ENCODE measurements at regions not wholly inside any gene's neighbourhood (a gene's known extent, or its start where the extent isn't known, plus 50 kb on each side); places are given as distances from the start of the nearest gene placed in this dataset.

DNA sequence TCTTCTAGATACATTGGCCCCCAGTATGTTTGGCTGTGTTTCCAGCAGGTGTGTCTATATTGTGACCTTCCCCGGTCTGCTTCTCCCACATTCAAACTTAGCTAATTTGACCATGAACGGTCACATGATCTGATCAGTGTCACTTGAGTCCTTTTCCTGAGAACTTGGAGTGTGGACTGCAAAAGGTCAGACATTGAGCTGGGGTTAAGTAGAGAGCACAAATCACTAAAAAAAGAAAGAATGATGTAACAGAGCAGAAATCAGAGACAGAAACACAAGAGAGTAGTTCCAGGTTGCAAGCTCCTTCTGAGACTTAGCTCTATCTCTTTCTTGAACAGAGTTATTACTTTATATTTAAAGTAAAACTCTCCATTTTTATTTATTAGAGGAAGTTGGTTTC, 733.9 kb downstream of the CBLN4 start:
- no peaks in the 10 kb centered on the region for H3K9me3 ChIP-seq (ENCODE audit: control insufficient read depth, insufficient read depth, low read depth, low read length)
- DNase-seq (ENCODE audit: low read depth in 2 of 2), result no peak
- H3K79me2 ChIP-seq (ENCODE audit: control insufficient read depth, insufficient read depth, low read length), result no peaks in the 10 kb centered on the region
- no peaks in the 10 kb centered on the region for H3K27me3 ChIP-seq (ENCODE audit: control insufficient read depth, insufficient read depth, low read length)
- H3K4me3 ChIP-seq (replicated peaks in 1 of 4; ENCODE audit: control extremely low read depth in 1 of 4, insufficient read depth in 1 of 4, low read depth in 3 of 4, low read length in 4 of 4), result no peak overlapping the region
- no peaks in the 10 kb centered on the region for H3K36me3 ChIP-seq (ENCODE audit: control insufficient read depth, insufficient read depth, low read length)
- H3K4me1 ChIP-seq (ENCODE audit: control insufficient read depth, extremely low read depth, insufficient read depth, low read length), result no peaks in the 10 kb centered on the region
- no peak overlapping the region for H3K4me2 ChIP-seq (ENCODE audit: extremely low read depth, insufficient read depth, low read length)
- no peaks in the 10 kb centered on the region for H4K20me1 ChIP-seq (ENCODE audit: control insufficient read depth, extremely low read depth, insufficient read depth, low read length)
- H3K27ac ChIP-seq (ENCODE audit: insufficient read depth, low read length), result no peak overlapping the region
- H2AFZ ChIP-seq (ENCODE audit: low read length), result no peak overlapping the region
- H3K9ac ChIP-seq (ENCODE audit: insufficient read depth, low read length), result no peak overlapping the region
- TF ChIP-seq CTCF (conservative IDR thresholded peaks at IDR 0.05 in 1 of 2, IDR thresholded peaks at IDR 0.05 in 1 of 2; ENCODE audit: low read depth in 1 of 2, low read length in 2 of 2), result no peak
- no peak for TF ChIP-seq EZH2 (IDR thresholded peaks at IDR 0.05; ENCODE audit: low read length, missing control alignments)

- H3K4me2 ChIP-seq (ENCODE audit: extremely low read depth, insufficient read depth, low read length), result no peak overlapping the region
- TF ChIP-seq CTCF (conservative IDR thresholded peaks at IDR 0.05 in 1 of 2, IDR thresholded peaks at IDR 0.05 in 1 of 2; ENCODE audit: low read depth in 1 of 2, low read length in 2 of 2), result no peak
- no peak for TF ChIP-seq EZH2 (IDR thresholded peaks at IDR 0.05; ENCODE audit: low read length, missing control alignments)
- DNase-seq (ENCODE audit: low read depth in 2 of 2), result peak in 1 of 2 donors; percentile 6
Observed at GRCh38 chr20:55269913-55270312, 735.4 kb downstream of the CBLN4 start.

DNA sequence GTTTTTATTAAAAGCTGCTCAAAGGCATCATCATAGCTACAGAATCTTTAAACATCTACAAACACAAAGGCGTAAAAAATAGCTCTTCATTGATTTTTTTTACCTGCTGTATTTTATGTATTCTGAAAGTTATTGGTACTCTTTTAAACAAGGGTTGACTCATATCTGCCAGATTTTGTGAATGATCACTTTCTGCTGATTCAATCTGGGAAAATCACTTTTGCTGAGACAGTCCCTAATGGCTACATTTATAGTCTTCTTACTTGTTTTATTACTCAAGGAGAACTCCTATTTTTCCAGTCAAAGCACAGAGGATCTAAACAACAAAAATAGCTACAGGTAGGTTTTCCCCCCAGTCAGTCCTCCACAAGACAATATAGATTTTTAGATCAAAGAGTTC, 739.0 kb downstream of the CBLN4 start:
- Histone ChIP-seq H3K4me2 (ENCODE audit: extremely low read depth, insufficient read depth, low read length) (no peak overlapping the region), H4K20me1 (ENCODE audit: control insufficient read depth, extremely low read depth, insufficient read depth, low read length) (no peaks in the 10 kb centered on the region), H3K79me2 (ENCODE audit: control insufficient read depth, insufficient read depth, low read length) (no peaks in the 10 kb centered on the region), H2AFZ (ENCODE audit: low read length) (no peak overlapping the region), H3K9ac (ENCODE audit: insufficient read depth, low read length) (no peak overlapping the region), H3K4me3 (replicated peaks in 1 of 4; ENCODE audit: control extremely low read depth in 1 of 4, insufficient read depth in 1 of 4, low read depth in 3 of 4, low read length in 4 of 4) (no peak overlapping the region), H3K4me1 (ENCODE audit: control insufficient read depth, extremely low read depth, insufficient read depth, low read length) (no peaks in the 10 kb centered on the region), H3K36me3 (ENCODE audit: control insufficient read depth, insufficient read depth, low read length) (no peaks in the 10 kb centered on the region), H3K9me3 (ENCODE audit: control insufficient read depth, insufficient read depth, low read depth, low read length) (no peaks in the 10 kb centered on the region), H3K27me3 (ENCODE audit: control insufficient read depth, insufficient read depth, low read length) (no peaks in the 10 kb centered on the region), H3K27ac (ENCODE audit: insufficient read depth, low read length) (no peak overlapping the region)
- TF ChIP-seq CTCF (conservative IDR thresholded peaks at IDR 0.05 in 1 of 2, IDR thresholded peaks at IDR 0.05 in 1 of 2; ENCODE audit: low read depth in 1 of 2, low read length in 2 of 2), result no peak
- no peak for TF ChIP-seq EZH2 (IDR thresholded peaks at IDR 0.05; ENCODE audit: low read length, missing control alignments)
- no peak for DNase-seq (ENCODE audit: low read depth in 2 of 2)

More at GRCh38 chr20:55269913-55270312, 735.4 kb downstream of the CBLN4 start:
- H3K36me3 ChIP-seq (ENCODE audit: control insufficient read depth, insufficient read depth, low read length), result no peaks in the 10 kb centered on the region
- H3K9ac ChIP-seq (ENCODE audit: insufficient read depth, low read length), result no peak overlapping the region
- no peaks in the 10 kb centered on the region for H3K27me3 ChIP-seq (ENCODE audit: control insufficient read depth, insufficient read depth, low read length)
- no peak overlapping the region for H2AFZ ChIP-seq (ENCODE audit: low read length)
- no peak overlapping the region for H3K4me3 ChIP-seq (replicated peaks in 1 of 4; ENCODE audit: control extremely low read depth in 1 of 4, insufficient read depth in 1 of 4, low read depth in 3 of 4, low read length in 4 of 4)
- no peaks in the 10 kb centered on the region for H3K9me3 ChIP-seq (ENCODE audit: control insufficient read depth, insufficient read depth, low read depth, low read length)
- no peaks in the 10 kb centered on the region for H3K79me2 ChIP-seq (ENCODE audit: control insufficient read depth, insufficient read depth, low read length)
- H4K20me1 ChIP-seq (ENCODE audit: control insufficient read depth, extremely low read depth, insufficient read depth, low read length), result no peaks in the 10 kb centered on the region
- no peak overlapping the region for H3K27ac ChIP-seq (ENCODE audit: insufficient read depth, low read length)
- no peaks in the 10 kb centered on the region for H3K4me1 ChIP-seq (ENCODE audit: control insufficient read depth, extremely low read depth, insufficient read depth, low read length)

Data from fibroblast of lung (primary cell).